H1 (cell line): ENCODE measurements at regions not wholly inside any gene's neighbourhood (a gene's known extent, or its start where the extent isn't known, plus 50 kb on each side); places are given as distances from the start of the nearest gene placed in this dataset.

ENCODE experiments used
- EP300 ChIP-seq, 2 experiments: IDR thresholded peaks; 1 replicate in 1 of 2; 2 replicates in 1 of 2; pipeline ENCODE4 v1.6.1; 2011 to 2012; ENCODE audit warnings: low read depth in 2 of 2, low read length in 2 of 2, mild to moderate bottlenecking in 2 of 2, borderline replicate concordance in 1 of 2, inconsistent platforms in 1 of 2, moderate library complexity in 1 of 2
- EZH2 ChIP-seq: fragments of 200-600 bp; sonication (generic); IDR thresholded peaks from 2 replicates; pipeline ENCODE4 v1.7.1; 2012; ENCODE audit warnings: low read depth, mild to moderate bottlenecking, moderate library complexity, low read length, inconsistent platforms; ENCODE audit not compliant: severe bottlenecking
- POLR2A ChIP-seq, 2 experiments: IDR thresholded peaks; 1 replicate in 1 of 2; 2 replicates in 1 of 2; pipeline ENCODE4 v1.6.1; 2011; ENCODE audit warnings: low read depth in 2 of 2, low read length in 2 of 2, mild to moderate bottlenecking in 2 of 2; ENCODE audit errors: control extremely low read depth in 1 of 2
- RXRA ChIP-seq: IDR thresholded peaks from 2 replicates; pipeline ENCODE4 v1.6.1; 2011; ENCODE audit warnings: low read depth, mild to moderate bottlenecking, low read length, moderate library complexity; ENCODE audit not compliant: insufficient read depth
- SIX5 ChIP-seq: IDR thresholded peaks from 2 replicates; pipeline ENCODE4 v1.6.1; 2011; ENCODE audit warnings: mild to moderate bottlenecking, low read depth, low read length
- SP1 ChIP-seq: IDR thresholded peaks from 2 replicates; pipeline ENCODE4 v1.6.1; 2011; ENCODE audit warnings: low read depth, low read length
- SRF ChIP-seq: IDR thresholded peaks from 2 replicates; pipeline ENCODE4 v1.6.1; 2011; ENCODE audit warnings: mild to moderate bottlenecking, low read depth, low read length, moderate library complexity
- TAF1 ChIP-seq: IDR thresholded peaks from 2 replicates; pipeline ENCODE4 v1.6.1; 2011; ENCODE audit warnings: mild to moderate bottlenecking, low read depth, low read length

DNA sequence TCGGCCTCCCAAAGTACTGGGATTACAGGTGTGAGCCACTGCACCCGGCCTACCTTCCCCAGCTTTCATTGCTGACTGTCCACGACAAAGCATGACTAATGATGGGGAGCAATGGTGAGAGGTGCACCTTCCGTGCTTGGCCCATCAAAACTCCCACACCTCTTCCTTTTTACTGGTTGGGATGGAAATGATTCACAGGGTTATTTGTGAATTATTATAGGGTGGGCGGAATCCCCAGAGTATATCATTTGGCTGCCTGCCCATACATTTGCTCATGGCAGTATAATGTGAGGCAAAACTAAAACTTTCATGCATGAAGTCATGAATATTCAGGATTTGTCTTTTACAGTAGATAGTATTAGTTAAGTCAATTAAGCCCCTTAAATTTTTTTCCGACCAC lies 334.2 kb upstream of the NETO1 start:
- TF ChIP-seq RXRA (no peak), SP1 (no peak), TAF1 (no peak), POLR2A (IDR thresholded peaks at IDR 0.05; ENCODE audit: control extremely low read depth in 1 of 2, low read depth in 2 of 2, low read length in 2 of 2) (no peak), EP300 (IDR thresholded peaks at IDR 0.05; ENCODE audit: borderline replicate concordance in 1 of 2, low read depth in 2 of 2, low read length in 2 of 2) (no peak), EZH2 (no peak), SIX5 (no peak), SRF (no peak)
